ENCODE measurements at regions not wholly inside any gene's neighbourhood (a gene's known extent, or its start where the extent isn't known, plus 50 kb on each side); places are given as distances from the start of the nearest gene placed in this dataset.

DNA sequence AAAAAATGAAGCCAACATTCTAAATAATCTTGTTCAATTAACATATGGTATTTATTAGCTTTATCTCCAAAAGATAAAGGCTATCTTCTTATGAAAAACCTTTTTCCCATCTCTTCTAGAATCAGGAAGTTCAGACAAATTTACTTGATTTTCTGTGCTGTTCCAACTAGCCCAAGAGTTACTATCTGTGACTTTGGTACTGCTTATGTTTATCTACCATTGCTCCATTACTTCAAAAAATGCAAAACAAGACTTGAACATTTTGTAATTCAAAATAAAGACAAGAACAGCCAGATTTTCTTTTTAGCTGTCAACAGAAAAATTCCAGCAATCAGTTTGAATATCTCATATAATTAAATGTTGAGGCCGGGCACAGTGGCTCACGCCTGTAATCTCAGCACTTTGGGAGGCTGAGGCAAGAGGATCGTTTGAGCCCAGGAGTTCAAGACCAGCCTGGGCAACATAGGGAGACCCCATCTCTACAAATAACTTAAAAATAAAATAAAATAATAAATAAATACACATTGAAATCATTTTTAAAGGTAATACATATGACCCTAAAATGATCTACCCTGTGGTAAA lies 188.5 kb downstream of the LTN1 start:
- TF ChIP-seq, protein P1, sequence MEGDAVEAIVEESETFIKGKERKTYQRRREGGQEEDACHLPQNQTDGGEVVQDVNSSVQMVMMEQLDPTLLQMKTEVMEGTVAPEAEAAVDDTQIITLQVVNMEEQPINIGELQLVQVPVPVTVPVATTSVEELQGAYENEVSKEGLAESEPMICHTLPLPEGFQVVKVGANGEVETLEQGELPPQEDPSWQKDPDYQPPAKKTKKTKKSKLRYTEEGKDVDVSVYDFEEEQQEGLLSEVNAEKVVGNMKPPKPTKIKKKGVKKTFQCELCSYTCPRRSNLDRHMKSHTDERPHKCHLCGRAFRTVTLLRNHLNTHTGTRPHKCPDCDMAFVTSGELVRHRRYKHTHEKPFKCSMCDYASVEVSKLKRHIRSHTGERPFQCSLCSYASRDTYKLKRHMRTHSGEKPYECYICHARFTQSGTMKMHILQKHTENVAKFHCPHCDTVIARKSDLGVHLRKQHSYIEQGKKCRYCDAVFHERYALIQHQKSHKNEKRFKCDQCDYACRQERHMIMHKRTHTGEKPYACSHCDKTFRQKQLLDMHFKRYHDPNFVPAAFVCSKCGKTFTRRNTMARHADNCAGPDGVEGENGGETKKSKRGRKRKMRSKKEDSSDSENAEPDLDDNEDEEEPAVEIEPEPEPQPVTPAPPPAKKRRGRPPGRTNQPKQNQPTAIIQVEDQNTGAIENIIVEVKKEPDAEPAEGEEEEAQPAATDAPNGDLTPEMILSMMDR (IDR thresholded peaks at IDR 0.05; ENCODE audit: low read depth, low read length), result no peak
- H3K27me3 ChIP-seq (ENCODE audit: insufficient read depth, low read depth, severe bottlenecking), result no peaks in the 10 kb centered on the region
- H3K9me3 ChIP-seq (ENCODE audit: severe bottlenecking), result no peaks in the 10 kb centered on the region
- no peak for DNase-seq
- H3K4me3 ChIP-seq (ENCODE audit: low read depth, low read length), result no peak overlapping the region
- no peak overlapping the region for H3K27ac ChIP-seq
- no peaks in the 10 kb centered on the region for H3K36me3 ChIP-seq

DNA sequence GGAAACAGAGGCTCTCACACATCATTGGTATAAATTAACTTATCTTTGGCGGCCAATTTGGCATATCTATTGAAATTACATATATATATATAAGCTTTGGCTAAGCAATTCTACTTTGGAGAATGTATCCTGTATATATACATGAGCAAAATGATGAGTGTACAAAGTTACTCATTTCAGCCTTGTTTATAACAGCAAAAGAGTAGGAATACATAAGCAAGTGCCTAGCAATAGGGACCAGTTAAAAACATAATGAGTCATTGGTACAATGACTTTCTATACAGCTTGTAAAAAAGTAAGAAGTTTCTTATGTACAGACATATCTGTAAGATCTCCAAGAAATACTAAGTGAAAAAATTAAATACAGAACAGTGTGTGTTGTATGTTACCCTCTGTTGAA lies 190.8 kb downstream of the LTN1 start:
- Histone ChIP-seq H3K27ac (no peak overlapping the region), H3K9me3 (ENCODE audit: severe bottlenecking) (no peaks in the 10 kb centered on the region), H3K36me3 (no peaks in the 10 kb centered on the region), H3K27me3 (ENCODE audit: insufficient read depth, low read depth, severe bottlenecking) (no peaks in the 10 kb centered on the region), H3K4me3 (ENCODE audit: low read depth, low read length) (no peak overlapping the region)
- DNase-seq, result no peak
- TF ChIP-seq, protein P1 (IDR thresholded peaks at IDR 0.05; ENCODE audit: low read depth, low read length), result no peak

DNA sequence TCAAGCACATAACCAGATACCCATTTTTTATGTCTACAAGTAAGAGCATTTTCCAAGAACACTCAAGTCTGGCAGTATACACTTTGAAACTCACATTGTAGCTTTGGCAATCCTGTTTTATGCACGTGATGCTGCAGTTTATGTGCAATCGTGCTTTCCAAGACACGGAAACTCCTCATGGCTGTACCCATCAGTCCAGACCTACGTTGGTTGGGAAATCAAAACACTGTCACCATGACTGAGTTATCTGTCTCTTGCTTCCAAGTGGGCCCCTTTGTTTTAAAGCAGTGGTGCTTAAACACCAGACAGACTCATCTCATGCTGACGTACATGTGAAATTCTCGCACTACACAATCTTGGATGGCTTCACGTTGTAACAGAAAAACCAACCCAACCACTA lies 192.8 kb downstream of the LTN1 start:
- no peak for DNase-seq
- Histone ChIP-seq H3K27ac (no peak overlapping the region), H3K4me3 (ENCODE audit: low read depth, low read length) (no peak overlapping the region), H3K9me3 (ENCODE audit: severe bottlenecking) (no peaks in the 10 kb centered on the region), H3K27me3 (ENCODE audit: insufficient read depth, low read depth, severe bottlenecking) (no peaks in the 10 kb centered on the region), H3K36me3 (no peaks in the 10 kb centered on the region)
- TF ChIP-seq, protein P1 (IDR thresholded peaks at IDR 0.05; ENCODE audit: low read depth, low read length), result no peak

DNA sequence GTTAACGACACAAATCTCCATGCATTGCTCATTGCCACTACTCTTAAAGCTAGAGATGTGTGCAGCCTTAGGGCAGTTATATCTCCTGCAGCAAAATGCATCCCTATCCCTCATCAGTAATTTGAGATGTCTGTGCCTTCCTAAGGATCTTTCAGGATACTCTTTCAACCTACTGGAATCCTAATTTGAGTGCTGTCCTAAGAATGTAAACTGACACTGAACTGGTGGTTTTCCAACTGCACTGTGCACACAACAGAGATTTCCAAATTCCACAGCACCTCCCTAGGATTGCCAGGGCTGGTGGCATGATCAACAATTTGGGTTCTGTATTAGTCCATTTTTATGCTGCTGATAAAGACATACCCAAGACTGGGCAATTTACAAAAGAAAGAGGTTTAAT lies 193.9 kb downstream of the LTN1 start:
- no peak for DNase-seq
- H3K27ac ChIP-seq, result no peak overlapping the region
- no peaks in the 10 kb centered on the region for H3K36me3 ChIP-seq

DNA sequence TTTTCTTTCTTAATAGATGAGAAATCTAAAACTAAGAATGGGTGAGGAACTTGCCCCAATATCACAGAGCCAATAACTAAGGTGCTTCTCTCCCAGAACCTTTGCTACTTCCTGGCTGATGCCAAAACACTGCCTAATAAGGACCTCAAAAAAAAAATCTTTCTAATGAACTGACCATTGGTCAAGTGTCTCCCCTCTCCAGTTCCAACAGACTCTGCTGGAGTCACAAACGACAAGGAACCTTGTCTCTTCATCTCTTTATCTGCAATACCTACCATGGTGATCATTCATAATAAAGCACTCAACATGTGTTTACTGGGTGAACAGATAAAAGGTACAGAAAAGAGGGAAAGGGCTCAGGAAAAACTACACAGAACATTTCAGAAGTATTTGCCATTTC lies 197.4 kb downstream of the LTN1 start:
- TF ChIP-seq, protein P1 (IDR thresholded peaks at IDR 0.05; ENCODE audit: low read depth, low read length), result no peak
- H3K27ac ChIP-seq, result no peak overlapping the region
- H3K27me3 ChIP-seq (ENCODE audit: insufficient read depth, low read depth, severe bottlenecking), result no peaks in the 10 kb centered on the region
- no peaks in the 10 kb centered on the region for H3K9me3 ChIP-seq (ENCODE audit: severe bottlenecking)
- no peaks in the 10 kb centered on the region for H3K36me3 ChIP-seq
- no peak for DNase-seq
- no peak overlapping the region for H3K4me3 ChIP-seq (ENCODE audit: low read depth, low read length)

More for the DNA sequence above, 193.9 kb downstream of the LTN1 start:
- TF ChIP-seq, protein P1 (IDR thresholded peaks at IDR 0.05; ENCODE audit: low read depth, low read length), result no peak
- H3K9me3 ChIP-seq (ENCODE audit: severe bottlenecking), result no peaks in the 10 kb centered on the region
- H3K27me3 ChIP-seq (ENCODE audit: insufficient read depth, low read depth, severe bottlenecking), result no peaks in the 10 kb centered on the region
- no peak overlapping the region for H3K4me3 ChIP-seq (ENCODE audit: low read depth, low read length)

DNA sequence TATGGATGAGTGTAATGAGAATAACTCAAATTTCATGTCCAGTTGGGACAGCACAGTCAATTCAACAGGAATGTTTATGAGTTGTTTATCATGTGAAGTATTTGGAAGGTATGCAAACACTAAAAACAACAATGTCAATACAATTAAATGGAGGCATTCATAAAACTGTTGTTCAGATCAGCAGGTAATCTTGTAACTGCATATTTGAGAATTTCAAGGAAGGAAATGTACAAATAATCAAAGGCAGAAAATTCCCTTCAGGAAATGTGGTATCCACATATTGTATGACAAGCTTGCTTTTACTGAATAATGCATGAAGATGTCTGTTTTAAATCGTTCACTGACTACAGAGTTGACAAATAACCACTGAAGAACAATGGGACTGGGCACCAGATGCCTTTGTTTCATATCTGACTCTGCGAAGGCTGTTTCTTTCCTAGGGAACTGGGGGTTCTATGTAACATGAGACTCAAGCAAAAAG lies 198.3 kb downstream of the LTN1 start:
- no peaks in the 10 kb centered on the region for H3K9me3 ChIP-seq (ENCODE audit: severe bottlenecking)
- TF ChIP-seq, protein P1 (IDR thresholded peaks at IDR 0.05; ENCODE audit: low read depth, low read length), result no peak
- H3K27me3 ChIP-seq (ENCODE audit: insufficient read depth, low read depth, severe bottlenecking), result no peaks in the 10 kb centered on the region
- H3K27ac ChIP-seq, result no peak overlapping the region
- no peak overlapping the region for H3K4me3 ChIP-seq (ENCODE audit: low read depth, low read length)
- no peak for DNase-seq
- no peaks in the 10 kb centered on the region for H3K36me3 ChIP-seq
